ENCODE measurements at regions not wholly inside any gene's neighbourhood (a gene's known extent, or its start where the extent isn't known, plus 50 kb on each side); places are given as distances from the start of the nearest gene placed in this dataset.

DNA sequence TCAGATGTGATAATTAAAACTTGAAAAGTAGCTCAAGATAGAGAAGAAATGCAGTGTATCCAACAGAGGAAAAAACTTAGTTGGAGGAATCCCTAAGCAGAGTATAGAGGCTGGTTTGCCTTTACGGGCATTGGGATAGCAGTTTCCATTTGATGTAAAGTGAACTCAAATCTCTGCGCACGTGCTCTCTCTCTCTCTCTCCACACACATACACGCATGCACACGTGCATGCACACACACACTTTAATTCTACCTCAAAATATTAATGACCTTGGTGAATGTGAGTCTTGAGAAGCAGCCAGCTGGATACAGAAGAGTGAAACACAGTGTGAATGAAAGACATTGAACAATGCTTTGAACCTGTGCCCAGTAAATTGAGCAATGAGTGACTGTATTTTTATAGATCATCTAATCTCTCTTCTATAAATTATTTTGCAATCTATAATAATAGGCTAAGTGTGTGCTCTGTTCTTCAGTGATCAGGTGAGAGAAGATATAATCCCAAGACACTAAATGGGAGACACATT is 247.7 kb upstream of the FAM83B start:
- H4K20me1 ChIP-seq (ENCODE audit: control insufficient read depth, insufficient read depth, insufficient read length): no peaks in the 10 kb centered on the region
- H3K27ac ChIP-seq (ENCODE audit: insufficient read length, low read depth, low read length): no peak overlapping the region
- no peak overlapping the region for H3T11ph ChIP-seq (ENCODE audit: low read length)
- WGBS (ENCODE audit: extremely low coverage, insufficient read length, low lambda C conversion rate): no CpG with 5 or more reads among the region's 5 CpGs
- H3K36me3 Mint-ChIP-seq (ENCODE audit: insufficient read depth in 1 of 3, low read depth in 3 of 3): no peaks in the 10 kb centered on the region
- no peak for TF ChIP-seq CTCF (conservative IDR thresholded peaks at IDR 0.05)
- H3K9me3 ChIP-seq (ENCODE audit: control insufficient read depth, low read depth, low read length): no peaks in the 10 kb centered on the region
- no peak overlapping the region for H4K91ac ChIP-seq (ENCODE audit: insufficient read length, low read depth, low read length)
- no peak overlapping the region for H2BK120ac ChIP-seq (ENCODE audit: low read depth, low read length, poor library complexity, severe bottlenecking)
- no peak overlapping the region for H4K5ac ChIP-seq (ENCODE audit: insufficient read length, low read depth, low read length)
- no peak for DNase-seq
- no peak overlapping the region for H4K8ac ChIP-seq (replicated peaks; ENCODE audit: insufficient read length, low read depth, low read length)
- no peak overlapping the region for H3K23ac ChIP-seq (ENCODE audit: insufficient read length, low read depth, low read length)
- no peak overlapping the region for H3K4me2 ChIP-seq (ENCODE audit: insufficient read depth, insufficient read length, low read length)
- no peaks in the 10 kb centered on the region for H3K4me1 Mint-ChIP-seq
- no peaks in the 10 kb centered on the region for H3K27me3 ChIP-seq (ENCODE audit: insufficient read depth, low read length)
- H3K23me2 ChIP-seq (ENCODE audit: insufficient read length, low read depth, low read length, poor library complexity, severe bottlenecking): no peaks in the 10 kb centered on the region
- no peak overlapping the region for H3K27ac Mint-ChIP-seq
- no peak overlapping the region for H3K14ac ChIP-seq (ENCODE audit: insufficient read depth, low read length)
- H3K56ac ChIP-seq (ENCODE audit: insufficient read length, low read depth, low read length): no peak overlapping the region
- H2AFZ ChIP-seq (ENCODE audit: low read length): no peak overlapping the region
- H2BK20ac ChIP-seq (ENCODE audit: low read depth, low read length, poor library complexity, severe bottlenecking): no peak overlapping the region
- no peaks in the 10 kb centered on the region for H3K4me1 ChIP-seq (ENCODE audit: insufficient read depth, low read length)
- H3K79me2 ChIP-seq (ENCODE audit: insufficient read depth, low read length): no peaks in the 10 kb centered on the region
- H2BK5ac ChIP-seq (ENCODE audit: insufficient read length, low read length): no peak overlapping the region
- no peak overlapping the region for H3K9ac ChIP-seq (ENCODE audit: extremely low read depth, insufficient read length, low read length)
- no peak overlapping the region for H2BK12ac ChIP-seq (ENCODE audit: insufficient read length, low read depth, low read length)
- H2AK5ac ChIP-seq (ENCODE audit: insufficient read length, low read length): no peak overlapping the region
- H3K9me3 Mint-ChIP-seq: no peaks in the 10 kb centered on the region
- no peak overlapping the region for H3K4ac ChIP-seq (ENCODE audit: low read depth, low read length)
- no peaks in the 10 kb centered on the region for H3K27me3 Mint-ChIP-seq (ENCODE audit: low read depth)
- no peak overlapping the region for H2BK15ac ChIP-seq (ENCODE audit: low read depth, low read length)
- H3K4me3 Mint-ChIP-seq: no peak overlapping the region
- no peak overlapping the region for H3K18ac ChIP-seq (ENCODE audit: insufficient read length, low read depth, low read length)
- H3K79me1 ChIP-seq (ENCODE audit: insufficient read depth, low read depth, low read length, poor library complexity, severe bottlenecking): no peaks in the 10 kb centered on the region

Data from H9 (cell line).